ENCODE measurements at regions not wholly inside any gene's neighbourhood (a gene's known extent, or its start where the extent isn't known, plus 50 kb on each side); places are given as distances from the start of the nearest gene placed in this dataset.

DNA sequence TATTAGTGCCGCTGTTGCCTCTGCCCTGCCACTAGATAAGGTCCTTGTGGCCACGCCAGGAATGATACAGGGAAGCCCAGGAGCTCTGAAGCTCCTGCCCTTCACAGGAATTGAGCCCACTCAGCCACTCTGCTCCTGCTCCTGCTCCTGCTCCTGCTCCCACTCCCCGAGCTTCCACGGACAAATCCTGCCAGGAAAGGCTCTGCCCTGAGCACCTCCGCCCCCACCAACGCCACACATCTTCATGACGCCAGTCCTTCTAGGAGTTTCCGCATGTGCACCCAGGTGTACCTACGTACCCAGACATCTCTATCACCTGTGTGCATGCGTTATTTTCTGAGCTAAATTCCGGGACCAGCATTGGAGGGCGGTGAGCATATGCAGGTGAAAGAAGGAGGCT lies 369.1 kb downstream of the C16orf95 start:
- Histone ChIP-seq H3K9me3 (ENCODE audit: control insufficient read depth in 2 of 3, insufficient read depth in 1 of 3, low read length in 3 of 3) (peaks cover 0 to 4% (median 0%) of the 10 kb centered on the region in 3 donors), H3K9ac (ENCODE audit: low read length in 3 of 3) (no peak overlapping the region), H3K4me1 (ENCODE audit: control insufficient read depth in 2 of 3, insufficient read depth in 2 of 3, low read depth in 1 of 3, low read length in 3 of 3) (no peaks in the 10 kb centered on the region), H3K27ac (ENCODE audit: low read depth in 2 of 2, low read length in 2 of 2) (no peak overlapping the region), H3K36me3 (ENCODE audit: control insufficient read depth in 2 of 3, insufficient read depth in 3 of 3, low read length in 3 of 3) (peaks cover 0 to 2% (median 0%) of the 10 kb centered on the region in 3 donors), H3K4me3 (ENCODE audit: low read length in 3 of 3) (no peak overlapping the region), H3K27me3 (ENCODE audit: control insufficient read depth, insufficient read depth, low read length) (no peaks in the 10 kb centered on the region)
- TF ChIP-seq, protein P1, sequence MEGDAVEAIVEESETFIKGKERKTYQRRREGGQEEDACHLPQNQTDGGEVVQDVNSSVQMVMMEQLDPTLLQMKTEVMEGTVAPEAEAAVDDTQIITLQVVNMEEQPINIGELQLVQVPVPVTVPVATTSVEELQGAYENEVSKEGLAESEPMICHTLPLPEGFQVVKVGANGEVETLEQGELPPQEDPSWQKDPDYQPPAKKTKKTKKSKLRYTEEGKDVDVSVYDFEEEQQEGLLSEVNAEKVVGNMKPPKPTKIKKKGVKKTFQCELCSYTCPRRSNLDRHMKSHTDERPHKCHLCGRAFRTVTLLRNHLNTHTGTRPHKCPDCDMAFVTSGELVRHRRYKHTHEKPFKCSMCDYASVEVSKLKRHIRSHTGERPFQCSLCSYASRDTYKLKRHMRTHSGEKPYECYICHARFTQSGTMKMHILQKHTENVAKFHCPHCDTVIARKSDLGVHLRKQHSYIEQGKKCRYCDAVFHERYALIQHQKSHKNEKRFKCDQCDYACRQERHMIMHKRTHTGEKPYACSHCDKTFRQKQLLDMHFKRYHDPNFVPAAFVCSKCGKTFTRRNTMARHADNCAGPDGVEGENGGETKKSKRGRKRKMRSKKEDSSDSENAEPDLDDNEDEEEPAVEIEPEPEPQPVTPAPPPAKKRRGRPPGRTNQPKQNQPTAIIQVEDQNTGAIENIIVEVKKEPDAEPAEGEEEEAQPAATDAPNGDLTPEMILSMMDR (IDR thresholded peaks at IDR 0.05; ENCODE audit: borderline replicate concordance, extremely low read depth, insufficient read depth) = no peak
- intact Hi-C loops (cut with DNase I) = no loop called here
- peak in 1 of 5 donors; percentile 49 for DNase-seq
- no peak for FAIRE-seq

DNA sequence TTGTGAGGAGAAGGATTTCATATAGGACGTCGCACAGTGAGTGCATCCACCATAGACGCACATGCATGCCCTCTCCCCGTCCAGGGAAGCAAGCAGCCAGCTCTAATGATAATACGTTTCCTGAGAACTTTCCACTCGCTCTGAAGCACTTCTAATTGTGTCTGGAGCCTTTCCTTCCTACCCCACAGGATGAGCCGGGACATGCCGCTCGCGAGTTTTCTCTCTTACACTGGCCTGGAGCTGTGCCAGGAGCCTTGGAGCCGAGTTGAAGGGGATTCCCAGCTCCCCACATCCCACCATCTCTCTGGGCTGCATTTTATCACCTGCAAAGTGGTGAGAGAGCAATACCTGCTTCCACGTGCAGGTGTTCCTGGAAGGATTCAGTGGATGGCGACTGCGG lies 368.1 kb downstream of the C16orf95 start:
- Histone ChIP-seq H3K36me3 (ENCODE audit: control insufficient read depth in 2 of 3, insufficient read depth in 3 of 3, low read length in 3 of 3) (peaks cover 0 to 2% (median 0%) of the 10 kb centered on the region in 3 donors), H3K27ac (ENCODE audit: low read depth in 2 of 2, low read length in 2 of 2) (no peak overlapping the region), H3K9me3 (ENCODE audit: control insufficient read depth in 2 of 3, insufficient read depth in 1 of 3, low read length in 3 of 3) (peaks cover 0 to 4% (median 0%) of the 10 kb centered on the region in 3 donors), H3K27me3 (ENCODE audit: control insufficient read depth, insufficient read depth, low read length) (no peaks in the 10 kb centered on the region), H3K4me1 (ENCODE audit: control insufficient read depth in 2 of 3, insufficient read depth in 2 of 3, low read depth in 1 of 3, low read length in 3 of 3) (no peaks in the 10 kb centered on the region), H3K4me3 (ENCODE audit: low read length in 3 of 3) (no peak overlapping the region), H3K9ac (ENCODE audit: low read length in 3 of 3) (no peak overlapping the region)
- peak in 1 of 5 donors; percentile 30 for DNase-seq
- TF ChIP-seq, protein P1 (IDR thresholded peaks at IDR 0.05; ENCODE audit: borderline replicate concordance, extremely low read depth, insufficient read depth) = no peak
- intact Hi-C loops (cut with DNase I) = no loop called here
- no peak for FAIRE-seq

- FAIRE-seq (no peak), DNase-seq (no peak)
- Histone ChIP-seq H3K4me1 (ENCODE audit: control insufficient read depth in 2 of 3, insufficient read depth in 2 of 3, low read depth in 1 of 3, low read length in 3 of 3) (no peaks in the 10 kb centered on the region), H3K36me3 (ENCODE audit: control insufficient read depth in 2 of 3, insufficient read depth in 3 of 3, low read length in 3 of 3) (peaks cover 0 to 2% (median 0%) of the 10 kb centered on the region in 3 donors), H3K27me3 (ENCODE audit: control insufficient read depth, insufficient read depth, low read length) (no peaks in the 10 kb centered on the region), H3K9me3 (ENCODE audit: control insufficient read depth in 2 of 3, insufficient read depth in 1 of 3, low read length in 3 of 3) (peaks cover 0 to 4% (median 0%) of the 10 kb centered on the region in 3 donors), H3K4me3 (ENCODE audit: low read length in 3 of 3) (no peak overlapping the region), H3K27ac (ENCODE audit: low read depth in 2 of 2, low read length in 2 of 2) (no peak overlapping the region), H3K9ac (ENCODE audit: low read length in 3 of 3) (no peak overlapping the region)
- TF ChIP-seq, protein P1 (IDR thresholded peaks at IDR 0.05; ENCODE audit: borderline replicate concordance, extremely low read depth, insufficient read depth) = no peak
- intact Hi-C loops (cut with DNase I) = no loop called here
These were observed 367.6 kb downstream of the C16orf95 start for GRCh38 chr16:86949630-86950029.

Measured in kidney (tissue), 13 donors.